Activated CD4-positive, alpha-beta T cell treated with anti-CD3 and anti-CD28 coated beads, Interleukin-2, amount 10 ng/mL, durations not matched to agents 24 days and 14 days (primary cell): ENCODE measurements at regions not wholly inside any gene's neighbourhood (a gene's known extent, or its start where the extent isn't known, plus 50 kb on each side); places are given as distances from the start of the nearest gene placed in this dataset.
"Not testable (repeated sequence)": the region's sequence is repeated elsewhere in the genome, so short reads cannot be mapped to it uniquely, and the experiment has no call there.

ENCODE experiments used
- DNase-seq: peaks from one replicate; pipeline ENCODE4 v3.0.0; 2022
- H3K27ac Mint-ChIP-seq: one replicate; pipeline ENCODE4 v1.8.0; 2022; ENCODE audit warnings: mild to moderate bottlenecking, mixed read lengths
- H3K27me3 Mint-ChIP-seq: one replicate; pipeline ENCODE4 v1.8.0; 2022; ENCODE audit warnings: mixed read lengths
- H3K36me3 Mint-ChIP-seq: one replicate; pipeline ENCODE4 v1.8.0; 2022; ENCODE audit warnings: low read depth, mild to moderate bottlenecking, mixed read lengths
- H3K4me1 Mint-ChIP-seq: one replicate; pipeline ENCODE4 v1.8.0; 2021; ENCODE audit warnings: mixed read lengths
- H3K4me3 Mint-ChIP-seq: one replicate; pipeline ENCODE4 v1.8.0; 2022; ENCODE audit warnings: mild to moderate bottlenecking, moderate library complexity, mixed read lengths
- H3K9me3 Mint-ChIP-seq: one replicate; pipeline ENCODE4 v1.8.0; 2021; ENCODE audit warnings: mixed read lengths
- intact Hi-C: fragments of 100-400 bp; cut with micrococcal nuclease; formaldehyde crosslinking; loops from one replicate; pipeline ENCODE4 v1.15.1; 2023

- H3K36me3 Mint-ChIP-seq, result no peaks in the 10 kb centered on the region
- H3K27ac Mint-ChIP-seq, result no peak overlapping the region
- intact Hi-C loops, result no loop called here
- no peaks in the 10 kb centered on the region for H3K4me1 Mint-ChIP-seq
- DNase-seq, result no peak
- H3K4me3 Mint-ChIP-seq, result no peak overlapping the region
- peaks cover 4% of the 10 kb centered on the region for H3K9me3 Mint-ChIP-seq
- H3K27me3 Mint-ChIP-seq, result no peaks in the 10 kb centered on the region
These were observed 163.3 kb upstream of the ADCY1 start for GRCh38 chr7:45410893-45411292.

GRCh38 chr7:45413419-45413818, 160.7 kb upstream of the ADCY1 start:
- Mint-ChIP-seq H3K9me3 (peaks cover 4% of the 10 kb centered on the region), H3K27me3 (peaks cover 4% of the 10 kb centered on the region)
- intact Hi-C loops, result no loop called here

DNA sequence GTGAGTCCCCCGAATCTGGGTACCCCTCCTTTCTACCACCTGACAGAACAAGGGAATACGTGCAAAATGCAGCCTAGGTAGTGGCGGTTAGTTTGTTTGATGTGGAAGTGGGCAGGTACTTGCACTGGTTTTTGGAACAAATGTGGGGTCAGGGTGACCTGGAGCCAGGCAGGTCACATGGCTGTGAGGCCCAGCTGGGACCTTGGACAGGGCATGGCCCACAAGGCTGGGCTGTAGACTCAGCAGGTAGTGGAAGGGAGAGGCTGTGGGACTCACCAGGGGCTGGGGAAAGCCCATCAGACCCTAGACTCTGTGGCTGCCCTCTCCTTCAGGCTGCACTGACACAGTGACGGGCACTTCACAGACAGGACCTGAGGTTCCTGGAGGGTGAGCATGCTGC, 159.9 kb upstream of the ADCY1 start:
- H3K27ac Mint-ChIP-seq, result no peak overlapping the region
- intact Hi-C loops, result no loop called here
- no peaks in the 10 kb centered on the region for H3K36me3 Mint-ChIP-seq
- peaks cover 4% of the 10 kb centered on the region for H3K9me3 Mint-ChIP-seq
- H3K27me3 Mint-ChIP-seq, result peaks cover 4% of the 10 kb centered on the region
- no peak overlapping the region for H3K4me3 Mint-ChIP-seq
- DNase-seq, result no peak
- H3K4me1 Mint-ChIP-seq, result no peaks in the 10 kb centered on the region

More at GRCh38 chr7:45413419-45413818, 160.7 kb upstream of the ADCY1 start:
- no peaks in the 10 kb centered on the region for H3K4me1 Mint-ChIP-seq
- H3K4me3 Mint-ChIP-seq, result no peak overlapping the region
- no peak for DNase-seq
- no peak overlapping the region for H3K27ac Mint-ChIP-seq
- no peaks in the 10 kb centered on the region for H3K36me3 Mint-ChIP-seq

- Mint-ChIP-seq H3K36me3 (no peaks in the 10 kb centered on the region), H3K9me3 (peaks cover 4% of the 10 kb centered on the region), H3K27me3 (peaks cover 7% of the 10 kb centered on the region), H3K4me3 (no peak overlapping the region), H3K4me1 (no peaks in the 10 kb centered on the region), H3K27ac (no peak overlapping the region)
- intact Hi-C loops, result no loop called here
- no peak for DNase-seq
These were observed 158.9 kb upstream of the ADCY1 start for GRCh38 chr7:45415265-45415664.

DNA sequence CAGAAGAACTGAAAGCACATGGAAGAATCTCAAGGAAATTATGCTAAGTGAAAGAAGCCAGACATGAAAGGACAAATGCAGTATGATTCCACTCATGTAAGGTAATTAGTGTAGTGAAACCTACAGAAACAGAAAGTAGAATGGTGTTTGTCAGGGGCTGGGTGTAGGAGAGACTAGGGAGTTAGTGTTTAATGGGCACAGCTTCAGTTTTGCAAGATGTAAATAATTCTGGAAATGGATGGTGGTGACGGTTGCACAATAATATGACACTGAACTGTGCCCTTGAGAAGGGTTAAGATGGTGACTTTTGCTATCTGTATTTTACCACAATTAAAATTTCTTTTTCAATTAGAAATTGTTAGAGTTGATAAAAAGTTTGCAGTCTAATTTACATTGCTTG, 157.3 kb upstream of the ADCY1 start:
- peaks cover 8% of the 10 kb centered on the region for H3K27me3 Mint-ChIP-seq
- no peaks in the 10 kb centered on the region for H3K9me3 Mint-ChIP-seq

GRCh38 chr7:45417268-45417667, 156.9 kb upstream of the ADCY1 start:
- peaks cover 8% of the 10 kb centered on the region for H3K27me3 Mint-ChIP-seq
- H3K4me1 Mint-ChIP-seq, result no peaks in the 10 kb centered on the region
- no peak for DNase-seq
- H3K4me3 Mint-ChIP-seq, result no peak overlapping the region
- no peaks in the 10 kb centered on the region for H3K9me3 Mint-ChIP-seq
- no peak overlapping the region for H3K27ac Mint-ChIP-seq
- intact Hi-C loops, result no loop called here
- H3K36me3 Mint-ChIP-seq, result no peaks in the 10 kb centered on the region

More for the DNA sequence above, 157.3 kb upstream of the ADCY1 start:
- Mint-ChIP-seq H3K36me3 (no peaks in the 10 kb centered on the region), H3K27ac (no peak overlapping the region), H3K4me1 (no peaks in the 10 kb centered on the region), H3K4me3 (no peak overlapping the region)
- intact Hi-C loops, result no loop called here
- no peak for DNase-seq

- no peaks in the 10 kb centered on the region for H3K4me1 Mint-ChIP-seq
- no peaks in the 10 kb centered on the region for H3K9me3 Mint-ChIP-seq
- H3K27ac Mint-ChIP-seq, result no peak overlapping the region
- no peak overlapping the region for H3K4me3 Mint-ChIP-seq
- intact Hi-C loops, result no loop called here
- H3K36me3 Mint-ChIP-seq, result no peaks in the 10 kb centered on the region
- DNase-seq, result no peak
- H3K27me3 Mint-ChIP-seq, result peaks cover 8% of the 10 kb centered on the region
These were observed 156.4 kb upstream of the ADCY1 start for GRCh38 chr7:45417735-45418134.

DNA sequence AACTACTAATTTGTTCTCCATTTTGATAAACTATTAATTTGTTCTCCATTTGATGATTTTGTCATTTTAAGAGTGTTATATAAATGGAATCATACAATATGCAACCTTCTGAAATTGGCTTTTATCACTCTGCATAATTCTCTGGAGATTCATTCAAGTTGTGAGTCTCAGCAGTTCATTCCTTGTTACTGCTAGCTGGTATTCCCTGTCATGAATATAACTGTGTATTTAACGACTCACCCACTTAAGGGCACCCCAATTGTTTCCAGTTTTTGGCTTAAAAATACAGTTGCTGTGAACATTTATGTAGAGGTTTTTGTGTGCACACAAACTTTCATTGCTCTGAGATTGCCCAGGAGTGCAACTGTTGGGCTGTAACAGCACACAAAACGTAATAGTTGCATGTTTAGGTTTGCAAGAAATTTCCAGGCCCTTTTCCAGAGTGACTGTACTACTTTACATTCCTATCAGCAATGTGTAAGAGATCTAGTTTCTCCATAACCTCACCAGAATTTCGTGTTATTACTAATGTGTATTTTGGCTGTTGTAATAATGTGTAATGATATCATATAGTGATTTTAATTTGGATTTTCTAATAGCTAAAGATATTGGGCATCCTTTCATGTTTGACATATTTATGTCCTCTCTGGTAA, 153.2 kb upstream of the ADCY1 start:
- intact Hi-C loops, result no loop called here
- no peak for DNase-seq
- no peak overlapping the region for H3K4me3 Mint-ChIP-seq
- H3K9me3 Mint-ChIP-seq, result no peaks in the 10 kb centered on the region
- no peaks in the 10 kb centered on the region for H3K36me3 Mint-ChIP-seq
- H3K4me1 Mint-ChIP-seq, result no peaks in the 10 kb centered on the region
- no peak overlapping the region for H3K27ac Mint-ChIP-seq
- H3K27me3 Mint-ChIP-seq, result peaks cover 10% of the 10 kb centered on the region

DNA sequence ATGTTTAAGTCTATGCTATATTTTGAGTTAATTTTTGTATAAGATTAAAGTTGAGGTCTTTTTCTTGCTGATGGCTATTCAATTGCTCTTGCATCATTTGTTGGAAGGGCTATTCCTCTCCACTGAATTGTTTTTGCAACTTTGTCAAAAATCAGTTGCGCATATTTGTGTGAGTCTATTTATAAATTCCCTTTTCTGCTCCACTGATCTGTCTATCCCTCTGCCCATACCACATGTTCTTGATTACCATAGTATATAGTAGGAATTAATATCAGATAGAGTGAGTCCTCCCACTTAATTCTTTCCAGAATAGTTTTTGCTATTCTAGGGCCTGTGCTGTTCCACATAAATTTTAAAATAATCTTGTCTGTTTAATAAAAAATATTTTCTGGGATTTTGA, 152.4 kb upstream of the ADCY1 start:
- intact Hi-C loops, result no loop called here
- Mint-ChIP-seq H3K9me3 (no peaks in the 10 kb centered on the region), H3K36me3 (no peaks in the 10 kb centered on the region), H3K4me3 (no peak overlapping the region), H3K27ac (no peak overlapping the region), H3K27me3 (peaks cover 7% of the 10 kb centered on the region), H3K4me1 (no peaks in the 10 kb centered on the region)
- DNase-seq, result no peak

DNA sequence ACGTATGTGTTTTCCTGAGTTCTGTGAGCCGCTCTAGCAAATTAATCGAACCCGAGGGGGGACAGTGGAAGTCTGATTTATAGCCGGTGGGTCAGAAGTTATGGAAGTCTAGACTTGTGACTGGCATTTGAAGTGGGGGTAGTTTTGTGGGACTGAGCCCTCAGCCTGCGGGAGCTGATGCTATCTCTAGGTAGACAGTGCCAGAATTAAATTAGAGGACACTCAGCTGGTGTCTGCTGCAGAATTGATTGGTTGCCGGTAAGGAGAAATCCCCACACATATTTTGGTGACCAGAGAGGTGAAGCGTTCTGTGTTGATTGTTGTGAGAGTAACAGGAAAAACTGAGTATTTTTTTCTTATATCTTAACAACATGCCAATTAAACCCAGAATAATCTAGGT, 143.8 kb upstream of the ADCY1 start:
- DNase-seq, result no peak
- no peaks in the 10 kb centered on the region for H3K9me3 Mint-ChIP-seq
- no peaks in the 10 kb centered on the region for H3K27me3 Mint-ChIP-seq
- no peak overlapping the region for H3K4me3 Mint-ChIP-seq
- intact Hi-C loops, result no loop called here
- no peak overlapping the region for H3K27ac Mint-ChIP-seq
- H3K36me3 Mint-ChIP-seq, result no peaks in the 10 kb centered on the region
- H3K4me1 Mint-ChIP-seq, result peaks cover 2% of the 10 kb centered on the region

GRCh38 chr7:45434167-45434784, 139.9 kb upstream of the ADCY1 start:
- DNase-seq, result no peak
- Mint-ChIP-seq H3K27ac (no peak overlapping the region), H3K27me3 (peaks cover 7% of the 10 kb centered on the region), H3K9me3 (no peaks in the 10 kb centered on the region), H3K4me3 (no peak overlapping the region), H3K4me1 (no peaks in the 10 kb centered on the region), H3K36me3 (no peaks in the 10 kb centered on the region)
- intact Hi-C loops, result no loop called here

DNA sequence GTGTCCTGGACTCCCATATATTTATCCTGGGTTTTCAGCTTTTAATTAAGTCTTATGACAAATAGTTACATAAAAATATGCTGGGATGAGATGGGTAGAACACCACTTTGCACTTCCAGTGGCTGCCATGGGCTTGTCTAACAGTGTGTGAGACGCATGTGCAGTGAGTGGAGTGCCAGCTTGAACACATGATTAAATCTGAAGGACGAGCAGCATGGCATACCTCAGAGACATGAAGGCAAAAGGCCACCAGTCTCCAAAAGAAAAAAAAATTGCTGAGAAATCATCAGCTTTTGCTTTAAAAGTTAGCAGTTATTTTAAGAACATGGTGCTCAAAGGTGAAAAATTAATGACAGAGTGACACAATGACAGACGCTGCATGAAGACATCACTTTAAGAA, 139.0 kb upstream of the ADCY1 start:
- Mint-ChIP-seq H3K36me3 (no peaks in the 10 kb centered on the region), H3K9me3 (no peaks in the 10 kb centered on the region), H3K27ac (no peak overlapping the region), H3K4me1 (no peaks in the 10 kb centered on the region), H3K4me3 (no peak overlapping the region), H3K27me3 (peaks cover 7% of the 10 kb centered on the region)
- intact Hi-C loops, result no loop called here
- DNase-seq, result no peak

- Mint-ChIP-seq H3K27ac (no peak overlapping the region), H3K36me3 (no peaks in the 10 kb centered on the region), H3K27me3 (peaks cover 7% of the 10 kb centered on the region), H3K4me3 (no peak overlapping the region), H3K9me3 (no peaks in the 10 kb centered on the region), H3K4me1 (no peaks in the 10 kb centered on the region)
- intact Hi-C loops, result no loop called here
- no peak for DNase-seq
These were observed 138.3 kb upstream of the ADCY1 start for GRCh38 chr7:45435846-45436245.

- intact Hi-C loops, H3K36me3 Mint-ChIP-seq, DNase-seq, H3K9me3 Mint-ChIP-seq, H3K4me3 Mint-ChIP-seq, H3K27ac Mint-ChIP-seq, H3K4me1 Mint-ChIP-seq: not testable (repeated sequence)
- H3K27me3 Mint-ChIP-seq, result peaks cover 12% of the 10 kb centered on the region
These were observed 133.4 kb upstream of the ADCY1 start for GRCh38 chr7:45440776-45441175.

- intact Hi-C loops, result no loop called here
- H3K27ac Mint-ChIP-seq, result no peak overlapping the region
- no peak for DNase-seq
These were observed 130.9 kb upstream of the ADCY1 start for GRCh38 chr7:45443263-45443662.

More at GRCh38 chr7:45443263-45443662, 130.9 kb upstream of the ADCY1 start:
- H3K4me1 Mint-ChIP-seq, result no peaks in the 10 kb centered on the region
- no peak overlapping the region for H3K4me3 Mint-ChIP-seq
- H3K9me3 Mint-ChIP-seq, result no peaks in the 10 kb centered on the region
- H3K27me3 Mint-ChIP-seq, result peaks cover 10% of the 10 kb centered on the region
- H3K36me3 Mint-ChIP-seq, result no peaks in the 10 kb centered on the region
